CD14-positive monocyte (primary cell): ENCODE measurements at regions not wholly inside any gene's neighbourhood (a gene's known extent, or its start where the extent isn't known, plus 50 kb on each side); places are given as distances from the start of the nearest gene placed in this dataset.

ENCODE experiments used
- DNase-seq, 3 donors: peaks; one replicate each; pipeline ENCODE4 v3.0.0-alpha.2; 2011 to 2022
- H2AFZ ChIP-seq: 2 replicates; pipeline ENCODE4 v1.6.0; 2012; ENCODE audit warnings: mild to moderate bottlenecking, low read depth, low read length, inconsistent platforms; ENCODE audit not compliant: insufficient read depth, poor library complexity, severe bottlenecking
- H3K27ac ChIP-seq, 2 donors: 1 replicate in 1 of 2; 2 replicates in 1 of 2; pipeline ENCODE4 v1.5.1; 2012 to 2013; ENCODE audit warnings: low read length in 2 of 2, control low read depth in 1 of 2, inconsistent platforms in 1 of 2, low read depth in 1 of 2, mild to moderate bottlenecking in 1 of 2
- H3K27me3 ChIP-seq, 2 donors: one replicate each; pipeline versions ENCODE4 v1.6.0 to v1.6.1; 2011 to 2013; ENCODE audit warnings: low read length in 2 of 2; ENCODE audit not compliant: control insufficient read depth in 2 of 2, insufficient read depth in 2 of 2
- H3K36me3 ChIP-seq, 2 donors: replicated peaks in 1 of 2; 1 replicate in 1 of 2; 2 replicates in 1 of 2; pipeline versions ENCODE4 v1.5.1 to v1.6.1; 2012 to 2013; ENCODE audit warnings: low read length in 2 of 2, control low read depth in 1 of 2, inconsistent platforms in 1 of 2, mild to moderate bottlenecking in 1 of 2; ENCODE audit not compliant: insufficient read depth in 2 of 2, control insufficient read depth in 1 of 2
- H3K4me1 ChIP-seq, 2 donors: 1 replicate in 1 of 2; 2 replicates in 1 of 2; pipeline versions ENCODE4 v1.5.1 to v1.6.1; 2012 to 2013; ENCODE audit warnings: low read length in 2 of 2, control low read depth in 1 of 2, inconsistent platforms in 1 of 2, mild to moderate bottlenecking in 1 of 2, moderate library complexity in 1 of 2; ENCODE audit not compliant: insufficient read depth in 2 of 2, control insufficient read depth in 1 of 2
- H3K4me2 ChIP-seq: replicated peaks from 2 replicates; pipeline ENCODE3; 2012; ENCODE audit warnings: low read length, moderate library complexity, mild to moderate bottlenecking; ENCODE audit not compliant: poor library complexity, severe bottlenecking; ENCODE audit errors: extremely low read depth
- H3K4me3 ChIP-seq, 3 experiments: fragments of 200-600 bp in 1 of 3; sonication (generic) in 1 of 3; replicated peaks in 1 of 3; 1 replicate in 2 of 3; 2 replicates in 1 of 3; pipeline ENCODE4 v1.5.1; 2011 to 2013; ENCODE audit warnings: low read length in 3 of 3, mild to moderate bottlenecking in 3 of 3, control low read depth in 2 of 3, low read depth in 2 of 3, inconsistent platforms in 1 of 3, moderate library complexity in 1 of 3
- H3K79me2 ChIP-seq: 2 replicates; pipeline ENCODE4 v1.6.0; 2012; ENCODE audit warnings: mild to moderate bottlenecking, control low read depth, inconsistent platforms, low read length, moderate library complexity; ENCODE audit not compliant: insufficient read depth
- H3K9ac ChIP-seq: 2 replicates; pipeline ENCODE4 v1.6.0; 2017; ENCODE audit warnings: low read length, mild to moderate bottlenecking; ENCODE audit not compliant: insufficient read depth, poor library complexity, severe bottlenecking
- H3K9me3 ChIP-seq, 2 donors: replicated peaks in 1 of 2; 1 replicate in 1 of 2; 2 replicates in 1 of 2; pipeline versions ENCODE4 v1.5.1 to v1.6.1; 2012 to 2013; ENCODE audit warnings: low read length in 2 of 2, control low read depth in 1 of 2; ENCODE audit not compliant: control insufficient read depth in 1 of 2, insufficient read depth in 1 of 2
- H4K20me1 ChIP-seq: 2 replicates; pipeline ENCODE4 v1.6.0; 2012; ENCODE audit warnings: mild to moderate bottlenecking, low read length, control low read depth, moderate library complexity; ENCODE audit not compliant: insufficient read depth
- H3K27ac Mint-ChIP-seq, 7 donors: one replicate each; pipeline ENCODE4 v1.8.0; 2020; ENCODE audit warnings: mild to moderate bottlenecking in 7 of 7, mixed read lengths in 7 of 7, moderate library complexity in 6 of 7, inconsistent platforms in 2 of 7
- H3K27me3 Mint-ChIP-seq, 3 donors: one replicate each; pipeline ENCODE4 v1.8.0; 2021 to 2022; ENCODE audit warnings: low read depth in 3 of 3, mild to moderate bottlenecking in 3 of 3, mixed read lengths in 3 of 3, moderate library complexity in 3 of 3, inconsistent platforms in 1 of 3
- H3K36me3 Mint-ChIP-seq, 2 donors: one replicate each; pipeline ENCODE4 v1.8.0; 2020; ENCODE audit warnings: mixed read lengths in 2 of 2, inconsistent platforms in 1 of 2, mild to moderate bottlenecking in 1 of 2
- H3K4me1 Mint-ChIP-seq: one replicate; pipeline ENCODE4 v1.8.0; 2020; ENCODE audit warnings: mild to moderate bottlenecking, mixed read lengths
- H3K4me3 Mint-ChIP-seq, 2 donors: one replicate each; pipeline ENCODE4 v1.8.0; 2020; ENCODE audit warnings: mild to moderate bottlenecking in 2 of 2, mixed read lengths in 2 of 2, moderate library complexity in 1 of 2
- H3K9me3 Mint-ChIP-seq, 7 donors: one replicate each; pipeline ENCODE4 v1.8.0; 2020 to 2022; ENCODE audit warnings: mixed read lengths in 7 of 7, mild to moderate bottlenecking in 6 of 7, moderate library complexity in 6 of 7, inconsistent platforms in 2 of 7
- WGBS: methylation state at CpG from one replicate; pipeline ENCODE4 v1.1.5; 2013; ENCODE audit warnings: missing lambda C conversion rate; ENCODE audit not compliant: insufficient coverage; 5-methylcytosine and 5-hydroxymethylcytosine counted together
- intact Hi-C, 2 donors: fragments of 100-400 bp; cut with micrococcal nuclease; formaldehyde crosslinking; loops; one replicate each; pipeline versions ENCODE4 v1.15.0 to v1.15.1; 2023
- TF ChIP-seq, protein P1 (sequence below): fragments of 200-600 bp; IDR thresholded peaks from one replicate; pipeline ENCODE4 v1.8.0; 2022; ENCODE audit warnings: antibody characterized with exemption, mild to moderate bottlenecking

- Histone ChIP-seq H2AFZ (no peak overlapping the region), H3K4me3 (no peak overlapping the region), H3K27ac (no peak overlapping the region), H3K4me2 (no peak overlapping the region), H4K20me1 (no peaks in the 10 kb centered on the region), H3K4me1 (peaks cover 23 to 27% of the 10 kb centered on the region in 2 donors), H3K36me3 (no peaks in the 10 kb centered on the region), H3K9me3 (no peaks in the 10 kb centered on the region), H3K27me3 (no peaks in the 10 kb centered on the region), H3K79me2 (no peaks in the 10 kb centered on the region), H3K9ac (no peak overlapping the region)
- no peaks in the 10 kb centered on the region for H3K36me3 Mint-ChIP-seq
- intact Hi-C loops = no loop called here
- peaks cover 1 to 8% (median 2%) of the 10 kb centered on the region in 3 donors for H3K27me3 Mint-ChIP-seq
- WGBS = 94% methylated on average over 7 of the region's 9 CpGs
- H3K4me1 Mint-ChIP-seq = peaks cover 28% of the 10 kb centered on the region
- peaks cover 0 to 2% (median 0%) of the 10 kb centered on the region in 7 donors for H3K9me3 Mint-ChIP-seq
- no peak overlapping the region for H3K27ac Mint-ChIP-seq
- TF ChIP-seq, protein P1, sequence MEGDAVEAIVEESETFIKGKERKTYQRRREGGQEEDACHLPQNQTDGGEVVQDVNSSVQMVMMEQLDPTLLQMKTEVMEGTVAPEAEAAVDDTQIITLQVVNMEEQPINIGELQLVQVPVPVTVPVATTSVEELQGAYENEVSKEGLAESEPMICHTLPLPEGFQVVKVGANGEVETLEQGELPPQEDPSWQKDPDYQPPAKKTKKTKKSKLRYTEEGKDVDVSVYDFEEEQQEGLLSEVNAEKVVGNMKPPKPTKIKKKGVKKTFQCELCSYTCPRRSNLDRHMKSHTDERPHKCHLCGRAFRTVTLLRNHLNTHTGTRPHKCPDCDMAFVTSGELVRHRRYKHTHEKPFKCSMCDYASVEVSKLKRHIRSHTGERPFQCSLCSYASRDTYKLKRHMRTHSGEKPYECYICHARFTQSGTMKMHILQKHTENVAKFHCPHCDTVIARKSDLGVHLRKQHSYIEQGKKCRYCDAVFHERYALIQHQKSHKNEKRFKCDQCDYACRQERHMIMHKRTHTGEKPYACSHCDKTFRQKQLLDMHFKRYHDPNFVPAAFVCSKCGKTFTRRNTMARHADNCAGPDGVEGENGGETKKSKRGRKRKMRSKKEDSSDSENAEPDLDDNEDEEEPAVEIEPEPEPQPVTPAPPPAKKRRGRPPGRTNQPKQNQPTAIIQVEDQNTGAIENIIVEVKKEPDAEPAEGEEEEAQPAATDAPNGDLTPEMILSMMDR = no peak
- DNase-seq = no peak
- no peak overlapping the region for H3K4me3 Mint-ChIP-seq
Observed at GRCh38 chr17:73987395-73987794, 216.1 kb upstream of the RPL38 start.

- no peak overlapping the region for H3K27ac ChIP-seq
- Mint-ChIP-seq H3K4me1 (peaks cover 22% of the 10 kb centered on the region), H3K4me3 (no peak overlapping the region), H3K9me3 (peaks cover 0 to 2% (median 0%) of the 10 kb centered on the region in 7 donors), H3K27ac (no peak overlapping the region), H3K27me3 (peaks cover 2 to 8% (median 3%) of the 10 kb centered on the region in 3 donors), H3K36me3 (no peaks in the 10 kb centered on the region)
- no peak overlapping the region for H3K4me2 ChIP-seq
- intact Hi-C loops = no loop called here
- H3K9me3 ChIP-seq = no peaks in the 10 kb centered on the region
- H3K27me3 ChIP-seq = no peaks in the 10 kb centered on the region
- H2AFZ ChIP-seq = no peak overlapping the region
- TF ChIP-seq, protein P1 = no peak
- H3K36me3 ChIP-seq = no peaks in the 10 kb centered on the region
- WGBS = 86% methylated on average over 12 of the region's 16 CpGs
- H3K9ac ChIP-seq = no peak overlapping the region
- no peaks in the 10 kb centered on the region for H3K79me2 ChIP-seq
- H3K4me3 ChIP-seq = no peak overlapping the region
- DNase-seq = no peak
- peaks cover 20 to 21% of the 10 kb centered on the region in 2 donors for H3K4me1 ChIP-seq
- no peaks in the 10 kb centered on the region for H4K20me1 ChIP-seq
Observed at GRCh38 chr17:73987845-73988509, 215.5 kb upstream of the RPL38 start.
